Activated CD8-positive, alpha-beta T cell treated with anti-CD3 and anti-CD28 coated beads for 36 hours (primary cell): ENCODE measurements at regions not wholly inside any gene's neighbourhood (a gene's known extent, or its start where the extent isn't known, plus 50 kb on each side); places are given as distances from the start of the nearest gene placed in this dataset.

Experiments
- ATAC-seq: fragments of 200-7000 bp; cut with Tn5 transposase; one replicate; pipeline ENCODE4 v1.10.0; 2021; ENCODE audit warnings: mild to moderate bottlenecking, moderate library complexity
- CTCF ChIA-PET: fragments of 350-600 bp; sonication (Branson Sonifier 250); formaldehyde crosslinking; loops from one replicate; lab custom pipeline; 2021; ENCODE audit warnings: antibody characterized with exemption; lab: Charles Lee
- POLR2A ChIA-PET: fragments of 350-600 bp; sonication (Branson Sonifier 250); formaldehyde crosslinking; loops from one replicate; lab custom pipeline; 2021; ENCODE audit warnings: antibody characterized with exemption; lab: Charles Lee
- DNase-seq: peaks from one replicate; pipeline ENCODE4 v3.0.0-alpha.2; 2020
- H3K27ac Mint-ChIP-seq: one replicate; pipeline ENCODE4 v1.8.0; 2021; ENCODE audit warnings: mild to moderate bottlenecking, mixed read lengths
- H3K27me3 Mint-ChIP-seq: one replicate; pipeline ENCODE4 v1.8.0; 2021; ENCODE audit warnings: mixed read lengths
- H3K36me3 Mint-ChIP-seq: one replicate; pipeline ENCODE4 v1.8.0; 2021; ENCODE audit warnings: low read depth, mixed read lengths
- H3K4me1 Mint-ChIP-seq: one replicate; pipeline ENCODE4 v1.8.0; 2021; ENCODE audit warnings: low read depth, mixed read lengths
- H3K4me3 Mint-ChIP-seq: one replicate; pipeline ENCODE4 v1.8.0; 2021; ENCODE audit warnings: mild to moderate bottlenecking, moderate library complexity, mixed read lengths
- H3K9me3 Mint-ChIP-seq: one replicate; pipeline ENCODE4 v1.8.0; 2021; ENCODE audit warnings: mixed read lengths
- CTCF ChIP-seq: fragments of 200-600 bp; IDR thresholded peaks from one replicate; pipeline ENCODE4 v1.8.0; 2022; ENCODE audit warnings: antibody characterized with exemption, mild to moderate bottlenecking
- intact Hi-C: fragments of 100-400 bp; cut with micrococcal nuclease; formaldehyde crosslinking; loops from one replicate; pipeline ENCODE4 v1.10.0; 2022

DNA sequence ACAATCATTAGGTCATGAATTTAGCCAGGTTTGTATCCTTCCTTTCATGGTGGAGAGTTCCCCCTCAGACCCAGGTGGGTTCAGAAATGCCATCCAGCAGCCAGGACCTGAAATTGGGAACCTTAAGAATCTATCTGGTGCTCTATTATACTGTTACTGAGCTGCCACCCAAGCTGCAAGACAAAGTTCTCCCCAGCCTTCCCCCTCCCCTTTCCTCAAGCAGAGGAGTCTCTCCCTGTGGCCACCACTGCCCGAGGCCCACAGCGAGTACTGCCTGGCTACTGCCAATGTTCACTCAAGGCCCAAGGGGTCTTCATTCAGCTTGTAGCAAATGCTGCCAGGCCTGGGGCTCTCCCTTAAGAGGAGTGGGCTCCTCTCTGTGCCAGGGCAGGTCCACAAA is 133.8 kb downstream of the TMEM38B start:
- H3K36me3 Mint-ChIP-seq, result no peaks in the 10 kb centered on the region
- peaks cover 9% of the 10 kb centered on the region for H3K9me3 Mint-ChIP-seq
- ATAC-seq (no peak), DNase-seq (no peak)
- ChIA-PET CTCF (interaction anchor here (1.1 to 1.5 kb wide), 3 partner anchors 12 to 53 kb away, joined by 3 to 5 read pairs (median 4); no protein-coding TSS in a partner anchor), POLR2A (interaction anchor here (0.9 kb wide), 1 partner anchor 32 kb away, joined by 3 read pairs; no protein-coding TSS in a partner anchor)
- no peak overlapping the region for H3K4me3 Mint-ChIP-seq
- no peak overlapping the region for H3K27ac Mint-ChIP-seq
- no peaks in the 10 kb centered on the region for H3K27me3 Mint-ChIP-seq
- no peak for TF ChIP-seq CTCF
- H3K4me1 Mint-ChIP-seq, result no peaks in the 10 kb centered on the region
- intact Hi-C loops, result no loop called here

DNA sequence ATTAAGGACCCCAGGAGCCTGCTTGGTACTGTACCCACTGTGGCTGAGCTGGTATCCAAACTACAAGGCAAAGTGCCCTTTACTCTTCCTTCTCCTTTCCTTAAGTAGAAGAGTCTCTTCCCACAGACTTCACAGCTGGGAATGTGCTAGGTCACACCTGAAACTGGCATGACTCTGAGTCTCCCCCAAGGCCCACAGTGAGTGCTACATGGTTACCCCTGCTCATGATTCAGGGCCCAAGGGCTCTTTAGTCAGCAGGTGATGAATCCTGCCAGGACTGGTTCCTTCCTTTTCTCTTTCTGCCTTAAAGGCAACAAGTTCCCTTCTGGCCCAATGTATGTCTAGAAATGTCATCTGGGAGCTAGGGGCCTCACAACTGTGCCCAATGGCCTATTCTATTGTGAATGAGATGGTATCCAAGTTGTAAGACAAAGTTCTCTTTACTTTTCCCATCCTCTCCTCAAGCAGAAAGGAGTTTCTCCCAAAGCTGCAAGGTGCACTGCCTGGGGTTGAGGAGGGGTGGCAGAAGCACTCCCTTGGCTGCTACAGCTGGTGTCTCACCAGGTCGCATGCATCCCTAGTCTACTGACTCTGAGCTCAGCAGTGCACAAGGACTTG is 134.4 kb downstream of the TMEM38B start:
- no peaks in the 10 kb centered on the region for H3K27me3 Mint-ChIP-seq
- intact Hi-C loops, result no loop called here
- POLR2A ChIA-PET, result interaction anchor here (0.9 kb wide), 1 partner anchor 32 kb away, joined by 3 read pairs; no protein-coding TSS in a partner anchor
- ATAC-seq, result no peak
- no peak overlapping the region for H3K4me3 Mint-ChIP-seq
- no peaks in the 10 kb centered on the region for H3K36me3 Mint-ChIP-seq
- CTCF ChIA-PET, result interaction anchor here (1.4 to 2.0 kb wide), 3 partner anchors 12 to 13 kb away, joined by 4 to 7 read pairs (median 5); no protein-coding TSS in a partner anchor
- DNase-seq, result no peak
- no peaks in the 10 kb centered on the region for H3K4me1 Mint-ChIP-seq
- TF ChIP-seq CTCF, result no peak
- H3K27ac Mint-ChIP-seq, result no peak overlapping the region
- H3K9me3 Mint-ChIP-seq, result peaks cover 3% of the 10 kb centered on the region

- H3K4me3 Mint-ChIP-seq, result no peak overlapping the region
- intact Hi-C loops, result no loop called here
- ChIA-PET POLR2A (no interaction called here), CTCF (interaction anchor here (2.0 kb wide), 1 partner anchor 11 kb away, joined by 7 read pairs; no protein-coding TSS in a partner anchor)
- TF ChIP-seq CTCF, result no peak
- no peaks in the 10 kb centered on the region for H3K27me3 Mint-ChIP-seq
- no peaks in the 10 kb centered on the region for H3K9me3 Mint-ChIP-seq
- DNase-seq (no peak), ATAC-seq (no peak)
- no peaks in the 10 kb centered on the region for H3K4me1 Mint-ChIP-seq
- no peaks in the 10 kb centered on the region for H3K36me3 Mint-ChIP-seq
- H3K27ac Mint-ChIP-seq, result no peak overlapping the region
Measured at GRCh38 chr9:105830461-105830860, 136.1 kb downstream of the TMEM38B start.

- no peaks in the 10 kb centered on the region for H3K9me3 Mint-ChIP-seq
- ChIA-PET POLR2A (no interaction called here), CTCF (no interaction called here)
- H3K27me3 Mint-ChIP-seq, result no peaks in the 10 kb centered on the region
- DNase-seq (no peak), ATAC-seq (no peak)
- intact Hi-C loops, result no loop called here
- no peak overlapping the region for H3K27ac Mint-ChIP-seq
- no peaks in the 10 kb centered on the region for H3K4me1 Mint-ChIP-seq
- no peak overlapping the region for H3K4me3 Mint-ChIP-seq
- no peaks in the 10 kb centered on the region for H3K36me3 Mint-ChIP-seq
- no peak for TF ChIP-seq CTCF
Measured at GRCh38 chr9:105832096-105832710, 137.9 kb downstream of the TMEM38B start.
